HepG2 (cell line): ENCODE measurements at regions not wholly inside any gene's neighbourhood (a gene's known extent, or its start where the extent isn't known, plus 50 kb on each side); places are given as distances from the start of the nearest gene placed in this dataset.

Experiments
- ATAC-seq: fragments of 200-7000 bp; cut with Tn5 transposase; 3 replicates; pipeline ENCODE4 v1.9.1; 2020; ENCODE audit warnings: mild to moderate bottlenecking, moderate library complexity
- BruUV-seq: library from RNA; stranded (reverse); fragments of 400-500 nt; replicated peaks from 2 replicates; lab custom pipeline; 2021; lab: Mats Ljungman, UMichigan
- CTCF ChIA-PET: fragments of 300-600 bp; formaldehyde crosslinking; extraction: SDS; loops from one replicate; lab custom pipeline; 2021; ENCODE audit warnings: low total read pairs, inconsistent platforms, low intra/inter-chr PET ratio; lab: Yijun Ruan, JAX
- POLR2A ChIA-PET: fragments of 350-600 bp; sonication (Branson Sonifier 250); formaldehyde crosslinking; loops from one replicate; lab custom pipeline; 2020; ENCODE audit warnings: antibody characterized with exemption, inconsistent platforms; lab: Yijun Ruan, JAX
- DNase-seq: peaks from one replicate; pipeline ENCODE4 v3.0.0-alpha.2; 2015; ENCODE audit warnings: low spot score
- FAIRE-seq: peaks from 3 replicates; lab custom pipeline; 2011; peaks lifted over from hg19 to GRCh38; lab: Jason Lieb, UNC
- H2AFZ ChIP-seq: one replicate; pipeline ENCODE4 v1.6.1; 2011; ENCODE audit warnings: low read length, inconsistent platforms
- H3K27ac ChIP-seq: fragments of 300-600 bp; 3 replicates; pipeline ENCODE4 v1.8.0; 2011; ENCODE audit warnings: mixed run types, mild to moderate bottlenecking, mixed read lengths, low read length, inconsistent platforms; ENCODE audit not compliant: insufficient read depth; ENCODE audit errors: extremely low read length
- H3K27me3 ChIP-seq, 2 experiments: fragments of 200-600 bp in 1 of 2; 2 replicates in 1 of 2; 3 replicates in 1 of 2; pipeline versions ENCODE4 v1.6.0 to v1.8.0; 2011; ENCODE audit warnings: low read length in 2 of 2, mild to moderate bottlenecking in 2 of 2, moderate library complexity in 2 of 2, inconsistent platforms in 1 of 2; ENCODE audit not compliant: insufficient read depth in 2 of 2, control insufficient read depth in 1 of 2
- H3K36me3 ChIP-seq, 2 experiments: fragments of 200-600 bp in 1 of 2; replicated peaks in 1 of 2; 2 replicates in 1 of 2; 3 replicates in 1 of 2; pipeline versions ENCODE4 v1.5.1 to v1.8.0; 2011; ENCODE audit warnings: low read length in 2 of 2, inconsistent platforms in 1 of 2; ENCODE audit not compliant: insufficient read depth in 2 of 2, control insufficient read depth in 1 of 2
- H3K4me1 ChIP-seq: 2 replicates; pipeline ENCODE4 v1.5.1; 2012; ENCODE audit warnings: low read length, inconsistent platforms; ENCODE audit not compliant: insufficient read depth
- H3K4me2 ChIP-seq: 2 replicates; pipeline ENCODE4 v1.6.0; 2011; ENCODE audit warnings: low read depth, low read length, inconsistent platforms
- H3K4me3 ChIP-seq, 3 experiments: fragments of 200-600 bp in 1 of 3; sonication (generic), shearing (Covaris generic) in 1 of 3; replicated peaks in 1 of 3; 2 replicates each; pipeline ENCODE4 v1.5.1; 2011 to 2016; ENCODE audit warnings: low read length in 3 of 3, inconsistent platforms in 2 of 3, low read depth in 2 of 3, mild to moderate bottlenecking in 2 of 3, control low read depth in 1 of 3, mixed read lengths in 1 of 3; ENCODE audit not compliant: insufficient read depth in 1 of 3
- H3K79me2 ChIP-seq: one replicate; pipeline ENCODE4 v1.6.1; 2011; ENCODE audit warnings: low read length, inconsistent platforms; ENCODE audit not compliant: insufficient read depth
- H3K9ac ChIP-seq: 2 replicates; pipeline ENCODE4 v1.6.0; 2011; ENCODE audit warnings: mild to moderate bottlenecking, low read depth, low read length, inconsistent platforms; ENCODE audit not compliant: insufficient read depth
- H3K9me3 ChIP-seq: 2 replicates; pipeline ENCODE4 v1.5.1; 2012; ENCODE audit warnings: mild to moderate bottlenecking, low read length
- H4K20me1 ChIP-seq: 2 replicates; pipeline ENCODE4 v1.6.0; 2011; ENCODE audit warnings: inconsistent platforms, mild to moderate bottlenecking, low read length, moderate library complexity; ENCODE audit not compliant: insufficient read depth
- ATRX ChIP-seq: sonication (generic); formaldehyde crosslinking; IDR thresholded peaks from 2 replicates; pipeline ENCODE4 v1.4.0; 2020; ENCODE audit warnings: missing genetic modification reagents, borderline replicate concordance
- CENPX ChIP-seq: sonication (generic); formaldehyde crosslinking; IDR thresholded peaks from 2 replicates; pipeline ENCODE4 v1.9.0; 2021; ENCODE audit warnings: mild to moderate bottlenecking, missing genetic modification reagents, moderate library complexity
- GFI1 ChIP-seq: sonication (generic); formaldehyde crosslinking; IDR thresholded peaks from 2 replicates; pipeline ENCODE4 v1.5.0; 2020; ENCODE audit warnings: missing genetic modification reagents, mild to moderate bottlenecking, borderline replicate concordance
- NCOR1 ChIP-seq: fragments of 200-600 bp; sonication (generic); IDR thresholded peaks from 2 replicates; pipeline ENCODE4 v1.7.0; 2017; ENCODE audit warnings: antibody characterized with exemption, low read length, borderline replicate concordance
- NR0B2 ChIP-seq: sonication (generic); formaldehyde crosslinking; IDR thresholded peaks from 2 replicates; pipeline ENCODE4 v1.4.0; 2020; ENCODE audit warnings: mild to moderate bottlenecking, missing genetic modification reagents
- ZBTB10 ChIP-seq: sonication (generic); formaldehyde crosslinking; IDR thresholded peaks from 2 replicates; pipeline ENCODE4 v1.4.0; 2020; ENCODE audit warnings: missing genetic modification reagents, borderline replicate concordance
- ZFP1 ChIP-seq: IDR thresholded peaks from 2 replicates; pipeline ENCODE4 v1.6.1; 2016
- ZNF800 ChIP-seq: sonication (generic); formaldehyde crosslinking; IDR thresholded peaks from 2 replicates; pipeline ENCODE4 v1.4.0; 2020; ENCODE audit warnings: missing genetic modification reagents
- WGBS: methylation state at CpG from one replicate; pipeline ENCODE4 v1.1.6; 2017; ENCODE audit warnings: low lambda C conversion rate; 5-methylcytosine and 5-hydroxymethylcytosine counted together
- in situ Hi-C: cut with HindIII; loops from 2 replicates; pipeline ENCODE4 v1.10.0; 2017; ENCODE audit warnings: low pct_unique_long_range_greater_than_20kb; ENCODE audit not compliant: extremely low pct_ligation_motif_present
- intact Hi-C: fragments of 100-400 bp; cut with micrococcal nuclease; formaldehyde crosslinking; loops from one replicate; pipeline ENCODE4 v1.10.0; 2022; ENCODE audit not compliant: unreplicated experiment

- Histone ChIP-seq H3K27ac (no peak overlapping the region), H3K9me3 (no peaks in the 10 kb centered on the region), H3K36me3 (no peaks in the 10 kb centered on the region), H3K27me3 (no peaks in the 10 kb centered on the region), H3K4me2 (no peak overlapping the region), H4K20me1 (no peaks in the 10 kb centered on the region), H3K79me2 (no peaks in the 10 kb centered on the region), H3K4me3 (no peak overlapping the region), H2AFZ (no peak overlapping the region), H3K4me1 (no peaks in the 10 kb centered on the region), H3K9ac (no peak overlapping the region)
- BruUV-seq, result no TSS peak
- no peak for TF ChIP-seq NCOR1
- TF ChIP-seq NR0B2, result no peak
- no peak for TF ChIP-seq ATRX
- no peak for TF ChIP-seq CENPX (CRISPR knock-in tag)
- no peak for TF ChIP-seq ZBTB10 (CRISPR knock-in tag)
- TF ChIP-seq ZNF800 (CRISPR knock-in tag), result no peak
- no peak for TF ChIP-seq GFI1 (CRISPR knock-in tag)
- no peak for TF ChIP-seq ZFP1 (CRISPR knock-in tag)
- intact Hi-C loops, result no loop called here
- in situ Hi-C loops, result no loop called here
- no peak for FAIRE-seq
- CTCF ChIA-PET, result no interaction called here
- 7% methylated on average over 6 of the region's 6 CpGs for WGBS
- no peak for DNase-seq
- no peak for ATAC-seq
- POLR2A ChIA-PET, result no interaction called here
Observed at GRCh38 chr2:164103271-164103670, 367.5 kb upstream of the FIGN start.
